ENCODE measurements at regions not wholly inside any gene's neighbourhood (a gene's known extent, or its start where the extent isn't known, plus 50 kb on each side); places are given as distances from the start of the nearest gene placed in this dataset.

GRCh38 chr13:90415902-90416301 is 931.6 kb upstream of the MIR17HG start:
- Histone ChIP-seq H3K4me1 (no peaks in the 10 kb centered on the region), H3K9me3 (no peaks in the 10 kb centered on the region), H3K4me3 (no peak overlapping the region), H3K36me3 (no peaks in the 10 kb centered on the region), H3K27me3 (no peaks in the 10 kb centered on the region), H3K27ac (no peak overlapping the region)
- TF ChIP-seq POLR2A (IDR thresholded peaks at IDR 0.05) (no peak), EP300 (IDR thresholded peaks at IDR 0.05) (no peak), POLR2AphosphoS5 (IDR thresholded peaks at IDR 0.05) (no peak), CTCF (IDR thresholded peaks at IDR 0.05) (no peak)
- WGBS, 2 donors (ENCODE audit: low coverage in 1 of 2): 58 to 87% methylated on average over 2 to 3 of the region's 3 CpGs
- ATAC-seq: no peak

GRCh38 chr13:90416519-90416918 is 931.0 kb upstream of the MIR17HG start:
- H3K4me3 ChIP-seq: no peak overlapping the region
- no peaks in the 10 kb centered on the region for H3K36me3 ChIP-seq
- H3K27me3 ChIP-seq: no peaks in the 10 kb centered on the region
- WGBS, 2 donors (ENCODE audit: low coverage in 1 of 2): 84 to 88% methylated on average over 5 of the region's 5 CpGs
- no peaks in the 10 kb centered on the region for H3K9me3 ChIP-seq
- ATAC-seq: no peak
- no peak overlapping the region for H3K27ac ChIP-seq
- no peaks in the 10 kb centered on the region for H3K4me1 ChIP-seq
- TF ChIP-seq EP300 (IDR thresholded peaks at IDR 0.05) (no peak), POLR2A (IDR thresholded peaks at IDR 0.05) (no peak)

- Histone ChIP-seq H3K36me3 (no peaks in the 10 kb centered on the region), H3K4me1 (no peaks in the 10 kb centered on the region), H3K27me3 (no peaks in the 10 kb centered on the region), H3K4me3 (no peak overlapping the region), H3K9me3 (no peaks in the 10 kb centered on the region), H3K27ac (no peak overlapping the region)
- 71 to 78% methylated on average over 1 of the region's 1 CpG for WGBS, 2 donors (ENCODE audit: low coverage in 1 of 2)
- TF ChIP-seq EP300 (IDR thresholded peaks at IDR 0.05): no peak
- no peak for TF ChIP-seq POLR2A (IDR thresholded peaks at IDR 0.05)
- TF ChIP-seq CTCF (IDR thresholded peaks at IDR 0.05): no peak
- TF ChIP-seq POLR2AphosphoS5 (IDR thresholded peaks at IDR 0.05): no peak
- no peak for ATAC-seq
These were observed 930.5 kb upstream of the MIR17HG start for GRCh38 chr13:90416938-90417337.

- 83 to 97% methylated on average over 2 of the region's 2 CpGs for WGBS, 2 donors (ENCODE audit: low coverage in 1 of 2)
- no peaks in the 10 kb centered on the region for H3K27me3 ChIP-seq
- no peak overlapping the region for H3K27ac ChIP-seq
- H3K4me3 ChIP-seq: no peak overlapping the region
- no peaks in the 10 kb centered on the region for H3K36me3 ChIP-seq
- H3K4me1 ChIP-seq: no peaks in the 10 kb centered on the region
- no peak for ATAC-seq
- TF ChIP-seq POLR2A (IDR thresholded peaks at IDR 0.05): no peak
- no peak for TF ChIP-seq CTCF (IDR thresholded peaks at IDR 0.05)
- TF ChIP-seq POLR2AphosphoS5 (IDR thresholded peaks at IDR 0.05): no peak
- no peak for TF ChIP-seq EP300 (IDR thresholded peaks at IDR 0.05)
- H3K9me3 ChIP-seq: no peaks in the 10 kb centered on the region
These were observed 926.8 kb upstream of the MIR17HG start for GRCh38 chr13:90420683-90421082.

GRCh38 chr13:90427322-90428272 is 919.9 kb upstream of the MIR17HG start:
- TF ChIP-seq POLR2AphosphoS5 (IDR thresholded peaks at IDR 0.05) (no peak), POLR2A (IDR thresholded peaks at IDR 0.05) (no peak), EP300 (IDR thresholded peaks at IDR 0.05) (no peak), CTCF (IDR thresholded peaks at IDR 0.05) (no peak)
- no peak for ATAC-seq

More at GRCh38 chr13:90427322-90428272, 919.9 kb upstream of the MIR17HG start:
- 0% methylated on average over 1 of the region's 8 CpGs; no CpG with 5 or more reads in 1 of the 2 donors for WGBS, 2 donors (ENCODE audit: low coverage in 1 of 2)
- no peaks in the 10 kb centered on the region for H3K4me1 ChIP-seq
- H3K27ac ChIP-seq: no peak overlapping the region
- no peak overlapping the region for H3K4me3 ChIP-seq
- no peaks in the 10 kb centered on the region for H3K27me3 ChIP-seq
- no peaks in the 10 kb centered on the region for H3K9me3 ChIP-seq
- H3K36me3 ChIP-seq: no peaks in the 10 kb centered on the region

Measured in gastroesophageal sphincter (tissue), 4 donors.